GM19239 (cell line): ENCODE measurements at regions not wholly inside any gene's neighbourhood (a gene's known extent, or its start where the extent isn't known, plus 50 kb on each side); places are given as distances from the start of the nearest gene placed in this dataset.

Source experiments
- DNase-seq: peaks from one replicate; pipeline ENCODE4 v3.0.0; 2011; ENCODE audit warnings: low spot score; ENCODE audit not compliant: insufficient read length
- FAIRE-seq: peaks from 2 replicates; lab custom pipeline; 2011; peaks lifted over from hg19 to GRCh38; lab: Jason Lieb, UNC

- no peak for FAIRE-seq
Observed at GRCh38 chr15:45743426-45744235, 108.8 kb downstream of the SQOR start.

GRCh38 chr15:45744236-45744589 is 109.4 kb downstream of the SQOR start:
- FAIRE-seq = no peak

More at GRCh38 chr15:45743426-45744235, 108.8 kb downstream of the SQOR start:
- no peak for DNase-seq

DNA sequence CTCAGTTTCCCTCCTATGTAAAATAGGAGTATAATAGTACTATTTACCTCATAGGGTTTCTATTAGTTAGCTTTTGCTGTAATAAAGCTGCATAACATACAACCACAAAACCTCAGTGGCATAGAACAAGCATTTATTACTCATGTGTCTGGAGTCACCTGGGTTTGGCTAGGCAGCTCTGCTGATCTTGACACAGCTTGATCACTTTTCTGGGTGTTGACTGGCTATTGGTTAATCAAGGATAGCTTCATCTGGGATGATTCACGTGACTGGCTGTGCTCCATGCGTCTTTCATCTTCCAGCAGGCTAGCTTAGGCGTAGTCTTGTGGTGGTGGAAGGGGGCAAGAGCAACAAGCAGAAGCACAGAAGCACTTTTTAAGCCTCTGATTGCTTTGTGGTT is 112.6 kb downstream of the SQOR start:
- FAIRE-seq = no peak

More at GRCh38 chr15:45744236-45744589, 109.4 kb downstream of the SQOR start:
- no peak for DNase-seq

DNA sequence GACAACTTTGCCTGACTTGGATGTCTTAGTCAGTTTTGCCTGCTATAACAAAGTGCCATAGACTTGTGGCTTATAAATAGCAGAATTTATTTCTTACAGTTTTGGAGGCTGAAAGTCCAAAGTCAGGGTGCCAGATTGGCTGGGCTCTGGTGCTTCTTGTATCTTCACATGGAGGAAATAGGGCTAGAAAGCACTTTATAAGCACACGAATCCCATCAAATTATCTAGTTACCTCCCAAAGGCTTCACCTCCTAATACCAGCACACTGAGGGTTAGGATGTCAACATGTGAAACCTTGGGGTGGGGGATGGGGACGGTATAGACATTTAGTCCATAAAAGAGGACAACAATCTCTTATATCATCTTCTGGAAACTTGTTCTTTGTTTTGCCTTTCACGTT is 116.8 kb downstream of the SQOR start:
- no peak for FAIRE-seq
- no peak for DNase-seq

More for the DNA sequence above, 112.6 kb downstream of the SQOR start:
- DNase-seq = no peak

DNA sequence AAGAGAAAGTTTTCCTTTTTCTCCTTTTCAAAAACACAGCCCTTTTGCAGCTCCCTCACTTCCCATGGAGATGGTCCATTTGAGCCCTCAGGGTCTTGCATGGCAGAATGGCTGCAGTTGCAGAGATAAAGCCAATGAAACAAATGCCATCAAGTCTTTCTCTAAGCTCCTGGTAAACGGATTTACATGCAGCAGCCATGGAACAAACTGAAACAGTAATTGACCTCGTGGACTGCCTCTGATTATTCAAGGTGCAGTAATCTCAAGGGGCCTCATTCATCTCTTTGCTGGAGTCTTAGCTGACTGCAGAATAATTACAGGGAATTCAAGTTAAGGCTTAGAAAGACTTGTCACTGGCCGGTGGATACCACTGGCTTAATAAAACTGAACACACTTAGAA is 125.1 kb downstream of the SQOR start:
- DNase-seq = no peak
- no peak for FAIRE-seq

GRCh38 chr15:45762726-45763125 is 127.9 kb downstream of the SQOR start:
- DNase-seq = no peak
- FAIRE-seq = no peak

DNA sequence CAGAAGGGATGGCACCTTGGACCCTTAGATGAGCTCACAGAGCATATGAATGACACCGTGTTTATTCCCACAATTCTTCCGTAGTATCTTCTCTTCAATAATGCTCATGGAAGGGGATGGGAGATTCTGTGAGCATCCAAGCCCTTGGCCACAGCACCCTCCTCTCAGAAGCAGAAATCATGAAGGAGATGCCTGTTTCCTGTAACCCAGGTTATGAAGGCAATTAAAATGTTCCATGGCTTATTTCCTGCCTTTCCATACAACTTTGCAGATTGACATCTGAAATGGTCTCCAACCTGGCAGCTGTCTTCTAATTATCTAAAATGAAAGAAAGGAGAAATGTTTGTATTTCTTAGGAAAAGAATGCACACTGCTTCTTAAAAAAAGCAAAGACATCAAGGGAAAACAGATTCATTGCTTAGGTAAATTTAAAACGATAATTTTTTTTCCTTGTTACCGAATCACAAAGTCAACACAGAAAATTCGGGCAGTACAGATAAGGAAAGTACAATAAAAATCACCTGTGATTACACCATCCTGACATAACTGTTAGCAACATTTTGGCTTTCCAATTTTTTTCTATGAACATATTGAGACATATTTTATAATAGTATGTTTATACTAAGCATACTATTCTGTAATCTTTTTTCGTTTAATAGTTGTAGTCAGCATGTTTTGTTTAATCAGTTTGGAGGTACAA is 128.5 kb downstream of the SQOR start:
- FAIRE-seq (no peak), DNase-seq (no peak)

- DNase-seq = no peak
- no peak for FAIRE-seq
Observed at GRCh38 chr15:45773149-45773548, 138.3 kb downstream of the SQOR start.

- DNase-seq (no peak), FAIRE-seq (no peak)
Observed at GRCh38 chr15:45776772-45777171, 141.9 kb downstream of the SQOR start.

- DNase-seq (no peak), FAIRE-seq (no peak)
Observed at GRCh38 chr15:45777781-45778180, 143.0 kb downstream of the SQOR start.

DNA sequence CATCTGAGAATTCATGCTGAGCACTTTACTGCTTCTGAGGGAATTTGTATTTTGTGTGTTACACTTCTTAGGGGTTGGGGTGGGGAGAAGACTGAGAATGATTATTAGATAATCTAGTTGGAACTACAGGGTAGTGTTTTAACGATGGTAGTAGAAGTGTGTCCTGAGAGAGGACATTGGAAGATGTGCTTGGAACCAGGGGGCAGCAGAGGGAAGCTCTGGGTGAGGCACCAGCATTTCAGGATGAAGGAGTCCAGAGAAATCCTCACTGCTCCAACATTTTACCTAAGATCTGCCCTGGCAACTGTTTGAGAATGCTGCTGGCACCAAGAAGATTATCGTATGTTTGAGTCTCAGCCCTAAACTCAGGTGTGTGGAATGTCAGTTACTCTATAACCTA is 145.5 kb downstream of the SQOR start:
- DNase-seq = no peak
- FAIRE-seq = no peak

DNA sequence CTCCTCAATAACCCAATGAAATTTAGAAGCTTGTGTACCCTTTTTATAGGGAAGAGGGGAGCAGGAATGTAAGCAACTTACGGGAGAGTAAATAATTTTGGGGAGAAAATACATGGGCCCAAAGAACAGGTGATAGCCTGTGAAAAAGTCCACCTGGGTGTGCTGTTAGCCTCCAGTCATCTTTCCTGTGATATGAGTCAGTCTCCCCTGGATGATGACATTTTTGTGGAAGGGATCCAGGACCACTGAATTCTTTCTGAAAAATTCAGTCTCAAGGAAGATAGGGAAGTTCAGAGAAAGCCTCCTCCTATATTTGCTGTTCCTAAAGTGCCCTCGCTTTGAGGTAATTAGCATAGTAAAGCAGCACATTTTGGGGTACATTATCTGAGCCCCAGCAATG is 149.8 kb downstream of the SQOR start:
- no peak for FAIRE-seq
- no peak for DNase-seq

- FAIRE-seq = no peak
- no peak for DNase-seq
Observed at GRCh38 chr15:45785897-45786296, 151.1 kb downstream of the SQOR start.

DNA sequence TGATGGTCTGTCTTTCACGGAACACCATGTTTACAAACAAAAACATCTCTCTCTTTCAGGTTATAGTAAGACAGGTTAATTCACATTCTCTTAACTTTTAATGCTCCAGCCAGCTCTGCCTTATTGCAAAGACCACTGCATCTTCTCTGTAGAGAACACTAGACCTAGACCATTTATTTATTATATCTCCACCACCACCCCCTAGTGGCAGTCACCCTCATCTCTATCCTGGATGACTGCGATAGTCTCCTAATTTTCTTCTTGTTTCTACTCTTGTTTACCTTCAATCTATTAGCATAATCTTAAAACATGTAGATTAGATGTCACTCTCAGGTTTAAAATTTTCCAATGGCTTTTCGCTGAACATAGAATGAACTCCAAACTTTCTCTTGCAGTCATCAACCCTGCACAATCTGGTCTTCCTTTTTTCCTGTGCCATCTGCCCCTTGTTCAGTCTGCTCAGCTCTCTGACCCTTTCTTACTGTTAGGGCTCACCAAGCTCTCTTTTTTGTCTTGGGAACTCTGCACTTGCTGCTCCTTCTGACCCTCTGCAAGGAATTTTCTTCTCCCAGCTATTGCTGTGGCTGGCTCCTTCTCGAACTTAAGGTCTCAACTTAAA is 155.6 kb downstream of the SQOR start:
- peak; percentile 64 for FAIRE-seq
- no peak for DNase-seq

- no peak for DNase-seq
- FAIRE-seq = peak; percentile 73
Observed at GRCh38 chr15:45794304-45794703, 159.5 kb downstream of the SQOR start.

- FAIRE-seq = peak; percentile 64
- DNase-seq = peak; percentile 21
Observed at GRCh38 chr15:45794712-45795439, 160.0 kb downstream of the SQOR start.

- peak; percentile 40 for FAIRE-seq
- no peak for DNase-seq
Observed at GRCh38 chr15:45795440-45796069, 160.7 kb downstream of the SQOR start.

- FAIRE-seq (no peak), DNase-seq (no peak)
Observed at GRCh38 chr15:45796433-45796832, 161.6 kb downstream of the SQOR start.

GRCh38 chr15:45799508-45799907 is 164.7 kb downstream of the SQOR start:
- no peak for FAIRE-seq
- DNase-seq = no peak

DNA sequence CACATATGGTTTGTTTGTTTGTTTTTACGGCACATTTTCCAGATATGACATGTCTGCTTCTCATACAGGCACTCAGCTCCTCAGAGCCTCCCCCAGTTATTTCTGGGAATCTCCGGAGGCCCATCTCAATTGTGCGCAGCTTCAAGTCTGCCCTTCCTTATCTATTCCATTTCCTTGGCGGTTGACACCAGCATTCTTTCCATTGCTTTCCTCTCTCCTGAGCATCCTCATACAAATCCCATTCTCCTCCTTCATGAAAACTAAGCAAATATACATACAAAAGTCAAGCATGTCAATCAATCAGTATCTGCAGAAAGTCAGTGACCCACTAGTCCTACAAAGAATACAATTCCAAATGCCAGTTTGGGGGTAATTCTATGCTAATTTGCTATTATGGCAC is 166.7 kb downstream of the SQOR start:
- DNase-seq = no peak
- FAIRE-seq = no peak
